NCI-H526 (cell line): ENCODE measurements at regions not wholly inside any gene's neighbourhood (a gene's known extent, or its start where the extent isn't known, plus 50 kb on each side); places are given as distances from the start of the nearest gene placed in this dataset.
"Not testable (repeated sequence)": the region's sequence is repeated elsewhere in the genome, so short reads cannot be mapped to it uniquely, and the experiment has no call there.

Experiments
- DNase-seq, 2 experiments: peaks; one replicate each; lab custom pipeline; 2025; lab: John Stamatoyannopoulos, UW

GRCh38 chr2:128613876-128614275 is 295.2 kb upstream of the HS6ST1 start:
- no peak for DNase-seq

- not testable (repeated sequence) for DNase-seq
Measured at GRCh38 chr2:128614907-128615306, 296.2 kb upstream of the HS6ST1 start.

- DNase-seq, result no peak
Measured at GRCh38 chr2:128615571-128615970, 296.9 kb upstream of the HS6ST1 start.

- DNase-seq, result no peak
Measured at GRCh38 chr2:128617029-128617590, 298.4 kb upstream of the HS6ST1 start.

GRCh38 chr2:128617661-128618060 is 299.0 kb upstream of the HS6ST1 start:
- DNase-seq, result no peak

- DNase-seq, result no peak
Measured at GRCh38 chr2:128618642-128619041, 300.0 kb upstream of the HS6ST1 start.

GRCh38 chr2:128619471-128620325 is 301.0 kb upstream of the HS6ST1 start:
- DNase-seq, result no peak

GRCh38 chr2:128621074-128621473 is 302.4 kb upstream of the HS6ST1 start:
- no peak for DNase-seq

- DNase-seq, result no peak
Measured at GRCh38 chr2:128622371-128622770, 303.7 kb upstream of the HS6ST1 start.

- no peak for DNase-seq
Measured at GRCh38 chr2:128622955-128623620, 304.4 kb upstream of the HS6ST1 start.

GRCh38 chr2:128623776-128624761 is 305.4 kb upstream of the HS6ST1 start:
- DNase-seq, result no peak

GRCh38 chr2:128624956-128625355 is 306.3 kb upstream of the HS6ST1 start:
- no peak for DNase-seq

GRCh38 chr2:128625421-128625820 is 306.8 kb upstream of the HS6ST1 start:
- DNase-seq, result no peak

- no peak for DNase-seq
Measured at GRCh38 chr2:128625963-128626759, 307.5 kb upstream of the HS6ST1 start.

GRCh38 chr2:128626760-128627511 is 308.3 kb upstream of the HS6ST1 start:
- DNase-seq, result no peak

- DNase-seq, result no peak
Measured at GRCh38 chr2:128628206-128628605, 309.5 kb upstream of the HS6ST1 start.

- DNase-seq, result no peak
Measured at GRCh38 chr2:128628996-128629395, 310.3 kb upstream of the HS6ST1 start.

- no peak for DNase-seq
Measured at GRCh38 chr2:128630974-128631697, 312.5 kb upstream of the HS6ST1 start.

- no peak for DNase-seq
Measured at GRCh38 chr2:128631698-128632500, 313.2 kb upstream of the HS6ST1 start.
